Erythroblast (primary cell): ENCODE measurements at regions not wholly inside any gene's neighbourhood (a gene's known extent, or its start where the extent isn't known, plus 50 kb on each side); places are given as distances from the start of the nearest gene placed in this dataset.

Experiments used
- DNase-seq, 2 experiments: peaks; one replicate each; lab custom pipeline; 2025; lab: John Stamatoyannopoulos, UW
- GATA1 ChIP-seq: IDR thresholded peaks from 2 replicates; pipeline ENCODE4 v1.6.1; 2011; ENCODE audit warnings: low read depth, mild to moderate bottlenecking, control low read depth, low read length, moderate library complexity
- POLR2A ChIP-seq: IDR thresholded peaks from 2 replicates; pipeline ENCODE4 v1.6.1; 2011; ENCODE audit warnings: mild to moderate bottlenecking, low read length

- TF ChIP-seq GATA1: no peak
- TF ChIP-seq POLR2A: no peak
- DNase-seq: no peak
These were observed 76.5 kb upstream of the ADRB1 start for GRCh38 chr10:113967126-113967525.

DNA sequence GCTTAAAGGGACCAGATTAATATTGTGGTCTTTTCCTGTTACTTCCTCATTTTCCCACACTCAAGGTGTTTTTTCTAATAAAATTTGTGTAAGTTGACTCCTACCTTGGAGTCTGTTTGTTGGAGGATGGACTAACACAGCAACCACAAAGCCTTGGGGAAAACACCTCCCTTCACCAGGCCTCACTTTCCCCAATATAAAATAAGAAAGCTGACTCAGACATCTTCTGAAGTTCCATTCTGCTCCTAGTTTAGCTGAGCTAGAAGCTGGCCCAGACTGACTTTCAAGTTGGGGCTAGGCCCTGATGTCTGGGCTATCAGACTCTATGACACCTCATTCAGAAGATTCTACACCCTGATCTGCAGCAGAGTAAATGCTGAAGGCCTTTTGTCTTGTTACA, 73.0 kb upstream of the ADRB1 start:
- no peak for DNase-seq
- TF ChIP-seq POLR2A: no peak
- no peak for TF ChIP-seq GATA1

- no peak for DNase-seq
- TF ChIP-seq GATA1: no peak
- TF ChIP-seq POLR2A: no peak
These were observed 72.2 kb upstream of the ADRB1 start for GRCh38 chr10:113971349-113971973.

GRCh38 chr10:113977174-113977573, 66.5 kb upstream of the ADRB1 start:
- DNase-seq: no peak
- TF ChIP-seq GATA1 (no peak), POLR2A (no peak)

GRCh38 chr10:113978802-113979201, 64.9 kb upstream of the ADRB1 start:
- no peak for DNase-seq
- TF ChIP-seq POLR2A (no peak), GATA1 (no peak)

DNA sequence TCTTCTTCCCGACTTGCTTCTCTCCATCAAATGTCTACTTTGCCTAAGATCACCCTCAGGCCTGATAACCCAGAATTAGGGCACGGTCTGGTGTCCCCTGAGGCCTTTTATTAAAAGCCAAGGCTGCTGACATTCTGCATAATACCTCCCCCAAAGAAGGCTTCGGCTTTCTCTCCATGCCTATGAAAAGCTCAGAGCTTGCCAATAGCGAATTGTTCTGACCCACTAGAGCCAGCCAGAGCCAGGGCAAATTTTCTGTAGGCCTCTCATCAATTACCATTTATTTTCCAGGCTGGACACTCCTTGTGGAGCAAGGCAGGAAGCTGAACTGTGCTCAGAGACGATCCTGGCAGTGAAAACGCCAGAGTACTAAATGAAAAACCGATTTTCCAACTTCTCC, 64.3 kb upstream of the ADRB1 start:
- DNase-seq: no peak
- no peak for TF ChIP-seq GATA1
- no peak for TF ChIP-seq POLR2A

DNA sequence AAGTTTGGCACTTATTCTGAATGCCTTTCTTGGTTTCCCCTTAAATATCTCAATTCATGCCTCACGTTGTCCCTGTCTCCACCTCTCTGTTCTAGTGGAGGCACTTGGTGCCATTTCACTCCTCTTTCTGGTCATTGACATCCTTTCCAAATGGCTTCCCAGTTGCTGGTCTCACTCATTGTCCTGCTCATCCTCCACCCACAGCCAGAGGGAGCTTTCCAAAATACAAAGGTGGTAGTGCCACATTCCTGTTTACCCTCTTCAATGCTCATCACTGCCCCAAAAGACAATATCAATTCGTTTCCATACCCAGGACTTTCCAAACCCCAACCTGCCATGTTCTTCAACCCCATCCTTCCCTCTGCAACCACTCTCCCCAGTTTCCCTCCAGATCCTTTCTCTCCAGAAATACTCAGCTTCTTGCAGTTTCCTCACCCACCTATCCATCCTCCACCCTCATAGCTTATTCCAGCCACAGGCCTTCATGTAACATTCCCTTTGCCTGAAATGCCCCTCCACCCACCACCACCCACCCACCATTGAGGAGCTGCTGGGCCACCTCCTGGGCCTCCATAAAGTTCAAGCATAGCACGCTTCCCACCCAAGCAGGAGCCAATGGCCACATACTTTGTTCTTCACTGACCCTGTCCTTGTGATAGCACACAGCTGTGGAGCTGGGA, 63.1 kb upstream of the ADRB1 start:
- TF ChIP-seq POLR2A (no peak), GATA1 (no peak)

GRCh38 chr10:113982296-113982695, 61.4 kb upstream of the ADRB1 start:
- TF ChIP-seq GATA1: no peak
- no peak for TF ChIP-seq POLR2A
- no peak for DNase-seq

More for the DNA sequence above, 63.1 kb upstream of the ADRB1 start:
- DNase-seq: no peak

DNA sequence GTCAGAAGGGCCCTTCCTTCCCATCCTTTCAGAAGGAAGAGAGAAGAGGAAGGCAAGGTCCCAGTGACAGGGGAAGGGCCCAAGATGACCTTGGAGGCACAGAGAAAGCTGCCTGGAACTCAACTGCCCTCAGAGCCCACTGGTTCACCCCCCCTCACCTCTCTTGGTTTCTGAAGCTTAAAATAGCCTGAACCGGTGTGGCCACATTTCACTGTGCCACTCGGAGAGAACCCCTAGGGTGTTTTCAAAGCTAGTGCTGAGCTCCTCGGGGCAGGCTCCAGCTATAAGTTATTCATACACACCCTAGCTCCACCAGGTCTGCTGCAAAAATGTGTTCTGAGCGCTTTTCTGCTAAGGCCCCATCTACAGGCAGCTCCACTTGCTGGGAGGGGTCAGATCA, 60.9 kb upstream of the ADRB1 start:
- TF ChIP-seq GATA1 (no peak), POLR2A (no peak)
- DNase-seq: no peak

DNA sequence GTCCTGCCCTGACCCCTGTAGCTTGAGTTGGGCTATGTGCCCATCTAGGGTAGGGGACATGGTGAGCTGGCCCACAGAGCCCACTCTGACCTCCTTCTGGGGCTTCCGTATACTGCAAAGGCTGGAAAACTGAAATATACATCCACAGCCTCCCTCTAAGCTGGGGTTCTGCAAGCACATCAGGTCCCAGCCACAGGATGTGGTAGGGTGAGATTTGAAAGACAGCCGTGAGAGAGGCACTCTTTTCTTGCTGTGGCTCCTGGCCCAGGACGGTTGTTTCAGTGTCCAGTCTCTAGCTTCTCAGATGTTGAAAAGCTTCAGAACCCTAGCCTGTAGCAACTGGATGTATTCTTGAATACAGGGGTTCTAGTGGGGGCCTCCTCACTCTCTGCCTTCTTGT, 60.1 kb upstream of the ADRB1 start:
- DNase-seq: no peak
- TF ChIP-seq POLR2A (no peak), GATA1 (no peak)

GRCh38 chr10:113985297-113985844, 58.3 kb upstream of the ADRB1 start:
- no peak for DNase-seq
- TF ChIP-seq POLR2A: no peak
- TF ChIP-seq GATA1: no peak

GRCh38 chr10:113986316-113986715, 57.4 kb upstream of the ADRB1 start:
- TF ChIP-seq GATA1 (no peak), POLR2A (no peak)

DNA sequence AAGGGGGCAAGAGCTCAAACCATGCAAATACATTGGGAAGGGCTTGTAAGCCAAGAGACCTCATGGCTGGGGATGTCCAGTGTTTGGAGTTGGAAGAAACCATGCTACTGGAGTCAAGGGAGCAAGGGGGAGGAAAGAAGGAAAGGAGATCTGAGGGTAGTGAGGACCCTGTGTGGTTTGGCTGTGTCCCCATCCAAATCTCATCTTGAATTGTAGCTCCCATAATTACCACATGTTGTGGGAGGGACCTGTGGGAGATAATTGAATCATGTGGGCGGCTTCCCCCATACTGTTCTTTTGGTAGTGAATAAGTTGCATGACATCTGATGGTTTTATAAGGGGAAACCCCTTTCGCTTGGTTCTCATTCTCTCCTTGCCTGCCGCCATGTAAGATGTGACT, 56.5 kb upstream of the ADRB1 start:
- TF ChIP-seq GATA1: no peak
- no peak for TF ChIP-seq POLR2A
- no peak for DNase-seq

More at GRCh38 chr10:113986316-113986715, 57.4 kb upstream of the ADRB1 start:
- no peak for DNase-seq

DNA sequence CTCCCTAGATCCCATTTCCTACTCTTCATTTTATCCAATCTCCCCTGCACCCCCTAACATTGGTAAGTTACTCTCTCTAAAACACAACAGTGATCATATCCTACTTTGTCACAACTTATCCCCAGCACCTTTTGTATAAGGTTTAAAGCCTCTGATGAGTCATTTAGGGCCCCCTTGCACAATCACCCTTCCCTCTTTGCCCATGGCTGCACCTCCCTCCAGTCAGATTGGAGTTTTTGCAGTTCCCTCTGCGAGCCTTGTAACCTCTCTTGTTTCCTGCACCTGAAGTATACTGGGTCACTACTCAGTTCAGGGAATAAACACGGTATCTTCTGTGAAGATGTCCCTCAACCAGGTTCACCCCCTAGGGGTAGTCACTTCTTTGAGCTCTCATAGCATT, 55.9 kb upstream of the ADRB1 start:
- DNase-seq: no peak
- TF ChIP-seq POLR2A: no peak
- TF ChIP-seq GATA1: no peak

DNA sequence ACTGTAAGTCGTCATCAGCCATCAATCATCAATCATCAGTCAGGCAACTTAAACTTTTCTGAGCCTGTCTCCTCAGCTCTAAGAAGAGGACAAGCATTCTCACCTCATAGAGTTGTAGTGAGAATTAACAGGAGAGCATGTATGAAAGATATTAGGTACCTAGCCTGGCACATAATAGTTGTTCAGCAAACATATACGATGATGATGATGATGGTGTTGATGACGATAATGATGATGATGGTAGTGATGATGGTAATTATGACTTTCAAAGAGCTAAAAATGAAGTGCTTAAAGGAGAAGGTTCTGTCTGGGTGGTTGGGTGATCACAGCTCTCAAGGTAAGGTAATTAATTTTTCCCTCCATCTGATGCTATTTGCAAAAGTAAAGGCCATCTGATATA, 55.1 kb upstream of the ADRB1 start:
- DNase-seq: no peak
- TF ChIP-seq GATA1 (no peak), POLR2A (no peak)
